ENCODE measurements at regions not wholly inside any gene's neighbourhood (a gene's known extent, or its start where the extent isn't known, plus 50 kb on each side); places are given as distances from the start of the nearest gene placed in this dataset.

DNA sequence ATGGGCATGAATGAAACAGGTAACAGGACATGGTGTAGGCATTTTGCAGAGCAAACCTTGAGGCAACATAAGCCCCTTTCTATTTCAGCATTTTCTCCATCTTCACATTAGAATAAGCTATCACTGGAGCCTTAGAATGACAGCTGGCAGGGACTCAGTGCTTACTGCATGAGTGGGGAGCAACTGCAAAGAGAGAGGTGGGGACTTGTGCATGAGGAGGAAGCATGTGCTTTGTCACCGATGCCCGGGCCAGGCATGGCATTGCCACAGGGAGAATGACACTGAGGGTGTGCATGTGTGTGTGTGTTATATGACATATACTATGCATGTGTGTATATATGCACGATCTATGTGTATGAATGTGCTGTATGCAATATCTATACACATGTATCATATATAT lies 258.2 kb upstream of the RAB6C start:
- DNase-seq (ENCODE audit: low read depth): no peak
- H3K4me3 ChIP-seq (ENCODE audit: control insufficient read depth, low read depth, low read length): no peak overlapping the region
- TF ChIP-seq, protein P1, sequence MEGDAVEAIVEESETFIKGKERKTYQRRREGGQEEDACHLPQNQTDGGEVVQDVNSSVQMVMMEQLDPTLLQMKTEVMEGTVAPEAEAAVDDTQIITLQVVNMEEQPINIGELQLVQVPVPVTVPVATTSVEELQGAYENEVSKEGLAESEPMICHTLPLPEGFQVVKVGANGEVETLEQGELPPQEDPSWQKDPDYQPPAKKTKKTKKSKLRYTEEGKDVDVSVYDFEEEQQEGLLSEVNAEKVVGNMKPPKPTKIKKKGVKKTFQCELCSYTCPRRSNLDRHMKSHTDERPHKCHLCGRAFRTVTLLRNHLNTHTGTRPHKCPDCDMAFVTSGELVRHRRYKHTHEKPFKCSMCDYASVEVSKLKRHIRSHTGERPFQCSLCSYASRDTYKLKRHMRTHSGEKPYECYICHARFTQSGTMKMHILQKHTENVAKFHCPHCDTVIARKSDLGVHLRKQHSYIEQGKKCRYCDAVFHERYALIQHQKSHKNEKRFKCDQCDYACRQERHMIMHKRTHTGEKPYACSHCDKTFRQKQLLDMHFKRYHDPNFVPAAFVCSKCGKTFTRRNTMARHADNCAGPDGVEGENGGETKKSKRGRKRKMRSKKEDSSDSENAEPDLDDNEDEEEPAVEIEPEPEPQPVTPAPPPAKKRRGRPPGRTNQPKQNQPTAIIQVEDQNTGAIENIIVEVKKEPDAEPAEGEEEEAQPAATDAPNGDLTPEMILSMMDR (IDR thresholded peaks at IDR 0.05; ENCODE audit: control insufficient read depth, insufficient read depth, low read depth, low read length, missing control alignments): no peak

DNA sequence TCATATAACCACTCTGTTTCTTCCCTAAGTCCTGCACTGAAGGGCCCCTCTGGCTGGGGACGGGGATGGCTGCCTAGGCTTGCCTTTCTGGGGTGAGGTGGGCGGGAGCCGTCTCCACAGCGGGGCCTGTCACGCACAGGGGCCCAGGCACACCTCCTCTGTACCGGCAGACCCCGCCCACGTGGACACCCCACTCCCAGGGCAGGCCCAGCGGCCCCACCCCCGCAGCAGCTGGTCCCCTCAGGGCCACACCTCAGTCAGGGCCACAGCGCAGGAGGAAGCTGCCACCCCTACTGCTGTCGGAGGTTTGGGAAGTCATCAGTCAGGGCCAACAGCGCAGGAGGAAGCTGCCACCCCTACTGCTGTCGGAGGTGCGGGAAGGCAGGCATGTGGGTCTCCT lies 257.6 kb upstream of the RAB6C start:
- TF ChIP-seq, protein P1 (IDR thresholded peaks at IDR 0.05; ENCODE audit: control insufficient read depth, insufficient read depth, low read depth, low read length, missing control alignments): no peak
- H3K4me3 ChIP-seq (ENCODE audit: control insufficient read depth, low read depth, low read length): no peak overlapping the region
- DNase-seq (ENCODE audit: low read depth): no peak

DNA sequence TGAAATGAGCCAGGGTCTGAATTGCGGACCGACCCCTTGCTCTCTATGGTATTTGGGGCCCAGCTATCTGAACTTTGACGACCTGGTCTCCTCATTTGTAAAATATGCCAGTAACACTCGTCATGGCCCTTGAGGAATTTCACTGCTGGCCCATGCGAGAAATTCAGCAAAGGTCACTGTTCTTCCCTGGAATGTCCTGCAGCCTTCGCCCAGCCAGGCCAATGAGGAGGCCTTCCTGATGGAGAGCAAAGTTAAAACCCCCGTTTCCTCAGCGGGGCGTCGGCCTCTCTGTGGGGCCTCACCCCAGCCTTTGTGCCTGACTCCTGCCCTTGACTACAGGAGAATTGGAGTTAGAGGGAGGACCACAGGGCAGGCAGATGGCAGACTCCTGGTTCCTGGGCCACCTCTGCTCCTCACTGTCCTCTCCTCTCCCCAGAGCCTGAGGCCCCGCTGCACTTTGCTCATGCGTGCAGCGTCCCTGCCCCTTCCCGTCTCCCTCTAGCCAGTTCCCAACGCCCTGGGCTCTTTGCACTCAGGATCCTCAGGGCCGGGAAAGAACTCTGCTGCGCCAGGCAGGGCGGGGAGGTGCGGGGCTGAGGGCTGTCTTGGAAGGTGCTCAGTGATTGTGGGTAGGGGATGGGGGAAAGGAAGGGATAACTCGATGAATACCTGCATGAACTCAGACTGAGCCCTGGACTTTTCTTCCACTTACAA lies 257.0 kb upstream of the RAB6C start:
- TF ChIP-seq, protein P1 (IDR thresholded peaks at IDR 0.05; ENCODE audit: control insufficient read depth, insufficient read depth, low read depth, low read length, missing control alignments): no peak
- DNase-seq (ENCODE audit: low read depth): no peak
- H3K4me3 ChIP-seq (ENCODE audit: control insufficient read depth, low read depth, low read length): no peak overlapping the region

DNA sequence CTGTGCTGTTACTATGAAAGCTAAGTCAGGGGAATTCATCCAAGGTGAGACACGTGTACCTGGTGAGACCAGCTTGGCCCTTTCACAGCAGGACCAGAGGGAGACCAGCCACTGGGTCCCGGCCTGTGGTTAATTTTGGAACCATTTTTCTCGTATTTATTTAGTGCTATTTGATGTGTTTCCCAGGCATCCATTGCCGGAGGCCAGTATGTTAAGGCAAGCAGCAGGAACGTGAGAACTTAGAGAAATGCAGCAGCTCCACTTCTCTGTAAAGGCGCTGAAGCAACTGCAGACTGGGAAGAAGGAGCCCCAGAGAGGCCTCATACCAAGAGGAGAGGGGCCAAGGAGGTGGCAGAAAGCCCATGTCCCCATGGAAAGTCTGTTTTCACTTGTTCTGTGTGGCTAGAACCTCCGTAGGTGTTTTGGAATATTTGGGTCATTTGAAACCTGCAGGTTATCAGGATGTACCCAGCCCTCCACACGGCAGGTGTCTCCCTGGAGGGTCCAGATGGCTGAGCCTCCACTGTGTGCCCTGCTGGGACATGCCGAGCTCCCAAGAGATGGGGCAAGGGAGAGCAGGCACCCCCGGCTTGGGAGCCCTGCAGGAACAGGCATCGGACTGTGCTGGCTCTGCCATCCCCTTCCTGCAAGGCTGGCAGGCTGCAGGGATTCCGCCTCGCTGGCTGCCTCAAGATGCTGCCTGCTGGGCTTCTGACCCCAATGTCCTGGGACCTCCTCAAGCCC lies 256.0 kb upstream of the RAB6C start:
- TF ChIP-seq, protein P1 (IDR thresholded peaks at IDR 0.05; ENCODE audit: control insufficient read depth, insufficient read depth, low read depth, low read length, missing control alignments): no peak
- no peak for DNase-seq (ENCODE audit: low read depth)
- no peak overlapping the region for H3K4me3 ChIP-seq (ENCODE audit: control insufficient read depth, low read depth, low read length)

DNA sequence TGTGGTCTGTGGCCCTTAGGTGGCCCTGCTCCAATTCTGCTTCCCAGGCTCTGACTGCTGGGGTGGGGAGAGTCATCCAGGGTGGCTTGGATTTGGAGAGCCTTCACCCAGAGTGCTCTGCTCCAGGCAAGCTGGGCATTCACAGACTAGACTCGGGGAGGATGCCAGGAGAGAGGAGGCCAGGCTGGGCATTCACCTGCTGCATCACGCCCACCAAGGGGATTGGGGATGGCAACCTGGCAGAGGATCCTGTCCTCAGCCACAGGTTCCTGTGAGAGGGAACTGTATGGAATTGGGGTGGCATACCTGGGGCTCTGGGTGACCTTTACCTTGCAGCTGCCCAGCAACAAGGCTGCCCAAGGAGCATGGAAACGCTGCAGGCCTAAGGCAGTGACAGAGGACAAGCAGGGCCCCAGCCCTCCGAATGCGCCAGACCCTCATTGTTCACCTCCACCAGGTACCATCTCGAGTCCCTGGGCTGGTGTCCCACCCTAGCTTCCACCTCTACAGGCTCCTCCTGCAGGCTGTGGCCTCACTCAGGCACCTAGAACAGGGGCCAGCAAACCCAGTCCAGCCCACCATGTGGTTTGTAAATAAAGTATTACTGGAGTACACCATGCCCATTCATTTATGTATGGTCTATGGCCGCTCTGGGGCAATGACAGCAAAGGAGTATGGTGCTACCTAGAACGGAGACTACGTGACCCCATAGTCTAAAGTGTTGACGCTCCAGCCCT lies 255.3 kb upstream of the RAB6C start:
- TF ChIP-seq, protein P1 (IDR thresholded peaks at IDR 0.05; ENCODE audit: control insufficient read depth, insufficient read depth, low read depth, low read length, missing control alignments): no peak
- no peak overlapping the region for H3K4me3 ChIP-seq (ENCODE audit: control insufficient read depth, low read depth, low read length)
- no peak for DNase-seq (ENCODE audit: low read depth)

DNA sequence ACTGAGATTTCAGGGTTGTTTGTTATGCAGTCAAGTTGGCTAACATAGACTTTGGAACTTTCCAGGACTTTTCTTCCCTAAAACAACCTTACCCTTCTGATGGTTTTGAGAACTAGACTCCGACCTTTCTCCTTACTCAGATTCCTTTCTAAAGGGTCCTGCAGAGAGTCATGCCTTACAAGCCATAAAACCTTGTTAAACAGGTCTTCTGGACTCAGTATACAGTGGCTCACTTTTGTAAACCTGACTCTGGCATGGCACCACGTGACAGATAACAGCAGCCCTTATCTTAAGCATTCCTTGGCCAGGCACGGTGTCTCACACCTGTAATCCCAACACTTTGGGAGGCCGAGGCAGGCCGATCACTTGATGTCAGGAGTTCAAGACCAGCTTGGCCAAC lies 253.2 kb upstream of the RAB6C start:
- TF ChIP-seq, protein P1 (IDR thresholded peaks at IDR 0.05; ENCODE audit: control insufficient read depth, insufficient read depth, low read depth, low read length, missing control alignments): no peak
- no peak overlapping the region for H3K4me3 ChIP-seq (ENCODE audit: control insufficient read depth, low read depth, low read length)
- DNase-seq (ENCODE audit: low read depth): no peak
